H1 (cell line): ENCODE measurements at regions not wholly inside any gene's neighbourhood (a gene's known extent, or its start where the extent isn't known, plus 50 kb on each side); places are given as distances from the start of the nearest gene placed in this dataset.

Experiments
- CTCF ChIA-PET: fragments of 300-600 bp; sonication (Branson Sonifier 250); formaldehyde crosslinking; loops from one replicate; lab custom pipeline; 2021; ENCODE audit not compliant: partially characterized antibody; lab: Charles Lee
- POLR2A ChIA-PET: fragments of 300-600 bp; sonication (Branson Sonifier 250); formaldehyde crosslinking; loops from one replicate; lab custom pipeline; 2021; ENCODE audit warnings: inconsistent platforms; ENCODE audit not compliant: partially characterized antibody; lab: Charles Lee
- DNase-seq, 2 experiments: peaks; one replicate each; pipeline versions ENCODE4 v3.0.0 to v3.0.0-alpha.2; 2010 to 2022; ENCODE audit warnings: low spot score in 2 of 2, low read depth in 1 of 2, mixed read lengths in 1 of 2
- FAIRE-seq: peaks from 2 replicates; lab custom pipeline; 2011; peaks lifted over from hg19 to GRCh38; lab: Jason Lieb, UNC
- H2AFZ ChIP-seq: 2 replicates; pipeline ENCODE4 v1.8.1; 2012; ENCODE audit warnings: low read length, inconsistent platforms
- H2AK5ac ChIP-seq: 2 replicates; pipeline ENCODE4 v1.6.1; 2013; ENCODE audit warnings: low read depth, low read length
- H2BK120ac ChIP-seq: replicated peaks from 2 replicates; pipeline ENCODE3; 2013; ENCODE audit warnings: low read depth, low read length, inconsistent platforms
- H2BK12ac ChIP-seq: 2 replicates; pipeline ENCODE4 v1.6.1; 2013; ENCODE audit warnings: low read depth, low read length
- H2BK15ac ChIP-seq: 2 replicates; pipeline ENCODE4 v1.6.1; 2013; ENCODE audit warnings: low read length
- H2BK20ac ChIP-seq: 2 replicates; pipeline ENCODE4 v1.6.1; 2013; ENCODE audit warnings: low read length
- H2BK5ac ChIP-seq: 2 replicates; pipeline ENCODE4 v1.6.1; 2013; ENCODE audit warnings: low read depth, low read length
- H3K14ac ChIP-seq: 2 replicates; pipeline ENCODE4 v1.6.1; 2013; ENCODE audit warnings: inconsistent platforms; ENCODE audit not compliant: insufficient read length
- H3K18ac ChIP-seq: 2 replicates; pipeline ENCODE4 v1.6.1; 2013; ENCODE audit warnings: low read length; ENCODE audit errors: extremely low read depth
- H3K23ac ChIP-seq: 2 replicates; pipeline ENCODE4 v1.6.1; 2013; ENCODE audit warnings: inconsistent platforms; ENCODE audit not compliant: insufficient read length
- H3K23me2 ChIP-seq: 2 replicates; pipeline ENCODE4 v1.6.1; 2013; ENCODE audit warnings: low read depth, low read length
- H3K27ac ChIP-seq: 2 replicates; pipeline ENCODE4 v1.6.1; 2011; ENCODE audit warnings: low read depth, low read length, inconsistent platforms
- H3K27me3 ChIP-seq, 4 experiments: replicated peaks in 1 of 4; 1 replicate in 1 of 4; 2 replicates in 3 of 4; pipeline versions ENCODE4 v1.6.1 to v1.8.1; 2011 to 2013; ENCODE audit warnings: low read length in 3 of 4, mild to moderate bottlenecking in 3 of 4, inconsistent platforms in 2 of 4, mixed read lengths in 2 of 4, moderate library complexity in 1 of 4; ENCODE audit not compliant: control insufficient read depth in 3 of 4, insufficient read depth in 3 of 4; ENCODE audit errors: extremely low read depth in 1 of 4
- H3K36me3 ChIP-seq, 4 experiments: 2 replicates each; pipeline versions ENCODE4 v1.6.1 to v1.8.1; 2011 to 2013; ENCODE audit warnings: mild to moderate bottlenecking in 4 of 4, low read length in 3 of 4, moderate library complexity in 2 of 4, control low read depth in 1 of 4, inconsistent platforms in 1 of 4; ENCODE audit not compliant: insufficient read depth in 4 of 4, control insufficient read depth in 2 of 4
- H3K4ac ChIP-seq: replicated peaks from 2 replicates; pipeline ENCODE3; 2013; ENCODE audit warnings: low read length, low read depth, mixed read lengths, inconsistent platforms; ENCODE audit not compliant: insufficient read length
- H3K4me1 ChIP-seq, 4 experiments: replicated peaks in 1 of 4; 1 replicate in 1 of 4; 2 replicates in 3 of 4; pipeline versions ENCODE4 v1.6.1 to v1.8.1; 2011 to 2013; ENCODE audit warnings: low read length in 3 of 4, inconsistent platforms in 2 of 4, mixed read lengths in 1 of 4; ENCODE audit not compliant: insufficient read depth in 4 of 4, control insufficient read depth in 3 of 4
- H3K4me2 ChIP-seq, 2 experiments: 2 replicates each; pipeline versions ENCODE4 v1.6.1 to v1.8.1; 2011 to 2013; ENCODE audit warnings: low read depth in 2 of 2, low read length in 2 of 2, control low read depth in 1 of 2, inconsistent platforms in 1 of 2, mild to moderate bottlenecking in 1 of 2; ENCODE audit not compliant: insufficient read depth in 1 of 2
- H3K4me3 ChIP-seq, 4 experiments: fragments of 200-600, 300-600 bp in 1 of 4; sonication (generic), shearing (Covaris generic), sonication (Bioruptor Twin) in 1 of 4; 2 replicates each; pipeline versions ENCODE4 v1.5.1 to v1.8.1; 2011 to 2016; ENCODE audit warnings: low read length in 4 of 4, low read depth in 3 of 4, control low read depth in 2 of 4, inconsistent platforms in 2 of 4, mild to moderate bottlenecking in 2 of 4, mixed read lengths in 1 of 4, moderate library complexity in 1 of 4; ENCODE audit not compliant: insufficient read depth in 2 of 4; ENCODE audit errors: extremely low read depth in 1 of 4
- H3K56ac ChIP-seq: replicated peaks from 2 replicates; pipeline ENCODE3; 2013; ENCODE audit warnings: low read depth, mild to moderate bottlenecking, mixed read lengths, low read length, inconsistent platforms; ENCODE audit not compliant: insufficient read length
- H3K79me1 ChIP-seq: 2 replicates; pipeline ENCODE4 v1.6.1; 2013; ENCODE audit warnings: low read depth, low read length, control low read depth
- H3K79me2 ChIP-seq, 2 experiments: 2 replicates each; pipeline versions ENCODE4 v1.6.1 to v1.8.1; 2012 to 2013; ENCODE audit warnings: low read length in 2 of 2, mild to moderate bottlenecking in 2 of 2, inconsistent platforms in 1 of 2; ENCODE audit not compliant: insufficient read depth in 2 of 2, control insufficient read depth in 1 of 2
- H3K9ac ChIP-seq, 4 experiments: replicated peaks in 1 of 4; 1 replicate in 1 of 4; 2 replicates in 3 of 4; pipeline versions ENCODE4 v1.6.1 to v1.8.1; 2011 to 2013; ENCODE audit warnings: low read depth in 3 of 4, low read length in 3 of 4, control low read depth in 2 of 4, mild to moderate bottlenecking in 2 of 4, moderate library complexity in 2 of 4, inconsistent platforms in 1 of 4; ENCODE audit errors: extremely low read depth in 1 of 4
- H3K9me3 ChIP-seq, 2 experiments: 2 replicates each; pipeline versions ENCODE4 v1.6.1 to v1.8.1; 2012 to 2013; ENCODE audit warnings: mild to moderate bottlenecking in 2 of 2, moderate library complexity in 2 of 2, control low read depth in 1 of 2, inconsistent platforms in 1 of 2, low read depth in 1 of 2, low read length in 1 of 2, mixed read lengths in 1 of 2; ENCODE audit not compliant: insufficient read depth in 2 of 2
- H4K20me1 ChIP-seq, 2 experiments: replicated peaks in 1 of 2; 2 replicates each; pipeline versions ENCODE3 to v1.8.1; 2011 to 2013; ENCODE audit warnings: inconsistent platforms in 2 of 2, low read length in 2 of 2, mild to moderate bottlenecking in 1 of 2; ENCODE audit not compliant: insufficient read depth in 2 of 2, control insufficient read depth in 1 of 2
- H4K5ac ChIP-seq: 2 replicates; pipeline ENCODE4 v1.6.1; 2013; ENCODE audit warnings: low read length, low read depth, mixed read lengths, inconsistent platforms; ENCODE audit not compliant: insufficient read length
- H4K8ac ChIP-seq: 2 replicates; pipeline ENCODE4 v1.8.0; 2013; ENCODE audit warnings: mild to moderate bottlenecking, moderate library complexity, low read length, inconsistent platforms; ENCODE audit not compliant: insufficient read depth; ENCODE audit errors: extremely low read depth
- H4K91ac ChIP-seq: replicated peaks from 2 replicates; pipeline ENCODE3; 2013; ENCODE audit warnings: low read length, mixed read lengths, inconsistent platforms; ENCODE audit not compliant: insufficient read length
- ASH2L ChIP-seq: fragments of 200-600, 300-600 bp; sonication (generic); IDR thresholded peaks from one replicate; pipeline ENCODE4 v1.7.1; 2017; ENCODE audit warnings: low read length
- BCL11A ChIP-seq, 2 experiments: IDR thresholded peaks; one replicate each; pipeline ENCODE4 v1.6.1; 2011; ENCODE audit warnings: low read depth in 2 of 2, low read length in 2 of 2, mild to moderate bottlenecking in 2 of 2
- FOSL1 ChIP-seq: IDR thresholded peaks from 2 replicates; pipeline ENCODE4 v1.6.1; 2011; ENCODE audit warnings: mild to moderate bottlenecking, low read depth, low read length, moderate library complexity; ENCODE audit not compliant: insufficient read depth
- KDM5A ChIP-seq: fragments of 200-600 bp; IDR thresholded peaks from 2 replicates; pipeline ENCODE4 v1.7.1; 2012; ENCODE audit warnings: mild to moderate bottlenecking, low read length, inconsistent platforms, mixed read lengths
- WGBS, 2 experiments: shearing (Covaris generic) in 1 of 2; methylation state at CpG; one replicate each; pipeline versions ENCODE4 v1.1.6 to v1.1.7; 2013 to 2015; ENCODE audit warnings: low lambda C conversion rate in 2 of 2, mixed read lengths in 2 of 2, inconsistent platforms in 1 of 2, low coverage in 1 of 2, missing lambda C conversion rate in 1 of 2; ENCODE audit not compliant: insufficient replicate concordance in 2 of 2, insufficient coverage in 1 of 2, insufficient read length in 1 of 2; ENCODE audit errors: extremely low coverage in 1 of 2, missing lambda C conversion rate in 1 of 2; 5-methylcytosine and 5-hydroxymethylcytosine counted together

GRCh38 chr2:217314021-217314460 is 454.2 kb upstream of the TNP1 start:
- no peaks in the 10 kb centered on the region for H3K9me3 ChIP-seq
- FAIRE-seq (no peak), DNase-seq (no peak)
- H3K4me2 ChIP-seq: no peak overlapping the region
- no peaks in the 10 kb centered on the region for H3K23me2 ChIP-seq
- H2BK5ac ChIP-seq: no peak overlapping the region
- no peak overlapping the region for H4K91ac ChIP-seq
- H3K4ac ChIP-seq: no peak overlapping the region
- H2BK120ac ChIP-seq: no peak overlapping the region
- no peak for TF ChIP-seq KDM5A
- no peak for TF ChIP-seq FOSL1
- TF ChIP-seq ASH2L: no peak
- TF ChIP-seq BCL11A (IDR thresholded peaks at IDR 0.05; ENCODE audit: low read depth in 2 of 2, low read length in 2 of 2): no peak
- H4K8ac ChIP-seq: no peak overlapping the region
- ChIA-PET POLR2A (no interaction called here), CTCF (no interaction called here)
- WGBS, 2 experiments: 84% methylated on average over 5 of the region's 5 CpGs; no CpG with 5 or more reads in 1 of the 2 experiments
- no peak overlapping the region for H4K5ac ChIP-seq
- H2AFZ ChIP-seq: no peak overlapping the region
- no peaks in the 10 kb centered on the region for H3K79me2 ChIP-seq
- H3K36me3 ChIP-seq: no peaks in the 10 kb centered on the region
- H3K79me1 ChIP-seq: no peaks in the 10 kb centered on the region
- no peaks in the 10 kb centered on the region for H3K4me1 ChIP-seq
- no peak overlapping the region for H3K56ac ChIP-seq
- H4K20me1 ChIP-seq: no peaks in the 10 kb centered on the region
- no peak overlapping the region for H2BK12ac ChIP-seq
- no peak overlapping the region for H2BK20ac ChIP-seq
- no peak overlapping the region for H2BK15ac ChIP-seq
- H3K27ac ChIP-seq: no peak overlapping the region
- H2AK5ac ChIP-seq: no peak overlapping the region
- H3K4me3 ChIP-seq: no peak overlapping the region
- H3K14ac ChIP-seq: no peak overlapping the region
- H3K27me3 ChIP-seq: no peaks in the 10 kb centered on the region
- no peak overlapping the region for H3K9ac ChIP-seq
- H3K18ac ChIP-seq: no peak overlapping the region
- no peak overlapping the region for H3K23ac ChIP-seq
